Duodenal mucosa (tissue), 2 donors: ENCODE measurements at regions not wholly inside any gene's neighbourhood (a gene's known extent, or its start where the extent isn't known, plus 50 kb on each side); places are given as distances from the start of the nearest gene placed in this dataset.
"Not testable (repeated sequence)": the region's sequence is repeated elsewhere in the genome, so short reads cannot be mapped to it uniquely, and the experiment has no call there.

Experiments
- H3K27ac ChIP-seq: one replicate; pipeline ENCODE4 v1.7.0; 2013; ENCODE audit warnings: low read depth, low read length
- H3K27me3 ChIP-seq, 2 donors: one replicate each; pipeline ENCODE4 v1.7.0; 2013; ENCODE audit warnings: low read length in 2 of 2, control low read depth in 1 of 2; ENCODE audit not compliant: insufficient read depth in 2 of 2, control insufficient read depth in 1 of 2
- H3K36me3 ChIP-seq, 2 donors: one replicate each; pipeline ENCODE4 v1.7.0; 2013; ENCODE audit warnings: low read length in 2 of 2, control low read depth in 1 of 2; ENCODE audit not compliant: insufficient read depth in 2 of 2, control insufficient read depth in 1 of 2
- H3K4me1 ChIP-seq, 2 donors: one replicate each; pipeline ENCODE4 v1.7.0; 2013; ENCODE audit warnings: low read length in 2 of 2, control low read depth in 1 of 2; ENCODE audit not compliant: insufficient read depth in 2 of 2, control insufficient read depth in 1 of 2
- H3K4me3 ChIP-seq, 2 donors: one replicate each; pipeline ENCODE4 v1.7.0; 2013; ENCODE audit warnings: low read length in 2 of 2, low read depth in 1 of 2
- H3K9ac ChIP-seq, 2 donors: one replicate each; pipeline ENCODE4 v1.7.0; 2013; ENCODE audit warnings: low read length in 2 of 2, low read depth in 1 of 2
- H3K9me3 ChIP-seq, 2 donors: one replicate each; pipeline ENCODE4 v1.7.0; 2013; ENCODE audit warnings: low read length in 2 of 2, control low read depth in 1 of 2; ENCODE audit not compliant: control insufficient read depth in 1 of 2

GRCh38 chr7:131629217-131629882 is 72.9 kb upstream of the PODXL start:
- Histone ChIP-seq H3K27ac (no peak overlapping the region), H3K9me3 (no peaks in the 10 kb centered on the region), H3K27me3 (no peaks in the 10 kb centered on the region), H3K4me3 (no peak overlapping the region), H3K9ac (no peak overlapping the region), H3K4me1 (peaks cover 0 to 3% of the 10 kb centered on the region in 2 donors), H3K36me3 (no peaks in the 10 kb centered on the region)

- Histone ChIP-seq H3K4me1 (peaks cover 0 to 3% of the 10 kb centered on the region in 2 donors), H3K27me3 (no peaks in the 10 kb centered on the region), H3K27ac (no peak overlapping the region), H3K9me3 (no peaks in the 10 kb centered on the region), H3K4me3 (no peak overlapping the region), H3K9ac (no peak overlapping the region), H3K36me3 (no peaks in the 10 kb centered on the region)
Observed at GRCh38 chr7:131628634-131629033, 72.2 kb upstream of the PODXL start.

- Histone ChIP-seq H3K27ac (no peak overlapping the region), H3K9ac (no peak overlapping the region), H3K36me3 (no peaks in the 10 kb centered on the region), H3K9me3 (no peaks in the 10 kb centered on the region), H3K4me1 (peaks cover 0 to 3% of the 10 kb centered on the region in 2 donors), H3K4me3 (no peak overlapping the region), H3K27me3 (no peaks in the 10 kb centered on the region)
Observed at GRCh38 chr7:131627735-131628190, 71.3 kb upstream of the PODXL start.

GRCh38 chr7:131626643-131627042 is 70.2 kb upstream of the PODXL start:
- no peak overlapping the region for H3K27ac ChIP-seq
- no peaks in the 10 kb centered on the region for H3K27me3 ChIP-seq
- no peaks in the 10 kb centered on the region for H3K36me3 ChIP-seq
- H3K4me3 ChIP-seq = no peak overlapping the region
- H3K9me3 ChIP-seq = no peaks in the 10 kb centered on the region
- H3K9ac ChIP-seq = no peak overlapping the region
- peaks cover 0 to 3% of the 10 kb centered on the region in 2 donors for H3K4me1 ChIP-seq

GRCh38 chr7:131625817-131626372 is 69.5 kb upstream of the PODXL start:
- Histone ChIP-seq H3K9ac (no peak overlapping the region), H3K36me3 (no peaks in the 10 kb centered on the region), H3K27ac (no peak overlapping the region), H3K4me3 (no peak overlapping the region), H3K9me3 (no peaks in the 10 kb centered on the region), H3K27me3 (no peaks in the 10 kb centered on the region), H3K4me1 (peaks cover 0 to 3% of the 10 kb centered on the region in 2 donors)

- H3K27me3 ChIP-seq, H3K27ac ChIP-seq, H3K9me3 ChIP-seq, H3K4me1 ChIP-seq, H3K4me3 ChIP-seq, H3K36me3 ChIP-seq, H3K9ac ChIP-seq: not testable (repeated sequence)
Observed at GRCh38 chr7:131625345-131625744, 68.9 kb upstream of the PODXL start.

GRCh38 chr7:131624536-131624935 is 68.1 kb upstream of the PODXL start:
- Histone ChIP-seq H3K4me1 (peaks cover 0 to 3% of the 10 kb centered on the region in 2 donors), H3K27ac (no peak overlapping the region), H3K4me3 (no peak overlapping the region), H3K36me3 (no peaks in the 10 kb centered on the region), H3K27me3 (no peaks in the 10 kb centered on the region), H3K9me3 (no peaks in the 10 kb centered on the region), H3K9ac (no peak overlapping the region)

- H3K9me3 ChIP-seq = no peaks in the 10 kb centered on the region
- H3K27ac ChIP-seq = no peak overlapping the region
- no peak overlapping the region for H3K4me3 ChIP-seq
- no peaks in the 10 kb centered on the region for H3K27me3 ChIP-seq
- H3K9ac ChIP-seq = no peak overlapping the region
- no peaks in the 10 kb centered on the region for H3K36me3 ChIP-seq
- peaks cover 0 to 3% of the 10 kb centered on the region in 2 donors for H3K4me1 ChIP-seq
Observed at GRCh38 chr7:131623154-131623553, 66.7 kb upstream of the PODXL start.

GRCh38 chr7:131621652-131622051 is 65.2 kb upstream of the PODXL start:
- H3K9ac ChIP-seq = no peak overlapping the region
- no peaks in the 10 kb centered on the region for H3K4me1 ChIP-seq
- no peaks in the 10 kb centered on the region for H3K27me3 ChIP-seq
- no peaks in the 10 kb centered on the region for H3K9me3 ChIP-seq
- no peaks in the 10 kb centered on the region for H3K36me3 ChIP-seq
- H3K27ac ChIP-seq = no peak overlapping the region
- H3K4me3 ChIP-seq = no peak overlapping the region

GRCh38 chr7:131620673-131621609 is 64.5 kb upstream of the PODXL start:
- H3K27ac ChIP-seq = no peak overlapping the region

More at GRCh38 chr7:131620673-131621609, 64.5 kb upstream of the PODXL start:
- Histone ChIP-seq H3K4me1 (no peaks in the 10 kb centered on the region), H3K36me3 (no peaks in the 10 kb centered on the region), H3K9me3 (no peaks in the 10 kb centered on the region), H3K4me3 (no peak overlapping the region), H3K27me3 (no peaks in the 10 kb centered on the region), H3K9ac (no peak overlapping the region)
